ENCODE measurements at regions not wholly inside any gene's neighbourhood (a gene's known extent, or its start where the extent isn't known, plus 50 kb on each side); places are given as distances from the start of the nearest gene placed in this dataset.

DNA sequence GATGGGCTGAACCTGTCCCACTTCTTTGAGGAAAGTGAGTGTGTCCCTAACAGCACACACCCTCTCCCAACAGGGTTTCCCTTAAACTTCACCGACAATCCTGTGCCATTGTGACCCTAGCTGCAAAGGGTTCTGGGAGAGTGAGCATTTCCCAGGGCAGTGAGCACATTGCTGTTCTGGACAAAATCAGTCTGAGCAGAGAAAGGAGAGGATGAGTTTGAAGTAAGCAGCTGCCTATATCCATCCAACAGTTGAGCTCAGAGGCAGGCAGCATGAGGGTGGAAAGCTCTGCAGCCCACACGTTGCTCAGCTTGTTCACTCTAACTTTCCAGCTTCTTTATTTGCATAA, 296.5 kb upstream of the MAF start:
- intact Hi-C loops (cut with DNase I) = no loop called here
- Histone ChIP-seq H3K27ac (no peak overlapping the region), H3K27me3 (ENCODE audit: insufficient read depth in 3 of 3, low read length in 2 of 3) (no peaks in the 10 kb centered on the region), H3K9me3 (no peaks in the 10 kb centered on the region), H3K36me3 (ENCODE audit: insufficient read depth in 1 of 2, low read depth in 1 of 2) (no peaks in the 10 kb centered on the region), H3K4me3 (no peak overlapping the region), H3K4me1 (no peaks in the 10 kb centered on the region)
- 39 to 52% (median 48%) methylated on average over 2 of the region's 2 CpGs for WGBS, 3 donors
- ATAC-seq (no peak), DNase-seq (no peak)
- TF ChIP-seq, protein P1, sequence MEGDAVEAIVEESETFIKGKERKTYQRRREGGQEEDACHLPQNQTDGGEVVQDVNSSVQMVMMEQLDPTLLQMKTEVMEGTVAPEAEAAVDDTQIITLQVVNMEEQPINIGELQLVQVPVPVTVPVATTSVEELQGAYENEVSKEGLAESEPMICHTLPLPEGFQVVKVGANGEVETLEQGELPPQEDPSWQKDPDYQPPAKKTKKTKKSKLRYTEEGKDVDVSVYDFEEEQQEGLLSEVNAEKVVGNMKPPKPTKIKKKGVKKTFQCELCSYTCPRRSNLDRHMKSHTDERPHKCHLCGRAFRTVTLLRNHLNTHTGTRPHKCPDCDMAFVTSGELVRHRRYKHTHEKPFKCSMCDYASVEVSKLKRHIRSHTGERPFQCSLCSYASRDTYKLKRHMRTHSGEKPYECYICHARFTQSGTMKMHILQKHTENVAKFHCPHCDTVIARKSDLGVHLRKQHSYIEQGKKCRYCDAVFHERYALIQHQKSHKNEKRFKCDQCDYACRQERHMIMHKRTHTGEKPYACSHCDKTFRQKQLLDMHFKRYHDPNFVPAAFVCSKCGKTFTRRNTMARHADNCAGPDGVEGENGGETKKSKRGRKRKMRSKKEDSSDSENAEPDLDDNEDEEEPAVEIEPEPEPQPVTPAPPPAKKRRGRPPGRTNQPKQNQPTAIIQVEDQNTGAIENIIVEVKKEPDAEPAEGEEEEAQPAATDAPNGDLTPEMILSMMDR (IDR thresholded peaks at IDR 0.05) = no peak

DNA sequence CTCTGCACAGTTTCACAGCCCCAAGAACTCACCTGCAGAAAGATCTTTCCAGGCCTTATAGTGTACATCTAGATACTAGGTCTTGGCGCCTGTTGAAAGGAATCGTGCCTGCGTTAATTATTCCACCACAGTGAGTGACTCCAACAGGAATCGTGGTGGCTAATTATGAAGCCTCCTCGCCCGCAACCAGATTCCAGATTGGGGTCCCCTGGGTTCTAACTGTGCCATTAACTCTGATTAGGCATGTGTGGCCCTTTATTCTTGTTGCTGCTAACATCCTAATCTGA, 295.3 kb upstream of the MAF start:
- intact Hi-C loops (cut with DNase I) = no loop called here
- TF ChIP-seq, protein P1 (IDR thresholded peaks at IDR 0.05) = no peak
- Histone ChIP-seq H3K36me3 (ENCODE audit: insufficient read depth in 1 of 2, low read depth in 1 of 2) (no peaks in the 10 kb centered on the region), H3K27ac (no peak overlapping the region), H3K9me3 (no peaks in the 10 kb centered on the region), H3K4me3 (no peak overlapping the region), H3K4me1 (no peaks in the 10 kb centered on the region), H3K27me3 (ENCODE audit: insufficient read depth in 3 of 3, low read length in 2 of 3) (no peaks in the 10 kb centered on the region)
- WGBS, 3 donors = 67 to 74% (median 69%) methylated on average over 6 of the region's 6 CpGs
- ATAC-seq (no peak), DNase-seq (no peak)

DNA sequence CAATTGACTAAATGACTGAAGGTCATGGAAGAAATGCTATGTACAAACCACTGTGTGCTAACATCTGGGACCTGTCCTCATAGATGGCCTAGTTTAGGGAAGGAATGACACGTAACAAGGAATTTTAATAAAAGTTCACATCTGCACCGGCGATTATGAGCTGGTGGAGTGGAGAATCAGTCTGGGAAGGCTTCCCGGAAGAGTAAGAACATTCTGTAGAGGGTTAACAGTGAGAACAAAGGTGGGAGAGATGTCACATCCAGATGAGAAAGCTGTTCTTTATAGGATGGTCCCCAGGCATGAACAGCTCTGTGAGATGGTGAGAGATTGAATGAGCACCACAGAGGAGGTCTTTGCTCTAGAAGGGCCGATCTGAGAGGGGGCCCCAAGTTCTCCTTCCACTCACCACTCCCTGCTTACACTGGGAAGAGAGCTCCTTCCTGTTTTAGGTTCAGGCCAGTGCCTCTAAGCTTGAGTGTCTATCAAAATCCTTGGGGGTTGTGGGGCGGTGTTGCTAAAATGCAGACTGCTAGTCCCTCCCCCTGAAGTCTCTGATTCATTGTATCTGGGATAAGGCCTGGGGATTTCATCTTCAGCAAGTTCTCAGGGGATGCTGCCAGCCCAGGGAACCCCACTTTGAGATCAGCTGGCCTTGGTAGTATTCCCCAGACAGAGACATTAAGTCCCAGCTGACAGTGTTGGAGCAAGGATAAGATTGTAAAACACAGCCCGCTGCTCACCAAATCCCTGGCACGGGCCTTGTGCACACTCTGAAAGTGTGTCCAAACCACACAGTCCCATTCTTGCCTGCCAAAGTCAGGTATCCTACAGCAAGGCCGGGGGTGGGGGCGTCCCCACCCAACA, 294.7 kb upstream of the MAF start:
- TF ChIP-seq, protein P1 (IDR thresholded peaks at IDR 0.05) = no peak
- Histone ChIP-seq H3K27ac (no peak overlapping the region), H3K36me3 (ENCODE audit: insufficient read depth in 1 of 2, low read depth in 1 of 2) (no peaks in the 10 kb centered on the region), H3K27me3 (ENCODE audit: insufficient read depth in 3 of 3, low read length in 2 of 3) (no peaks in the 10 kb centered on the region), H3K4me1 (no peaks in the 10 kb centered on the region), H3K9me3 (no peaks in the 10 kb centered on the region), H3K4me3 (no peak overlapping the region)
- ATAC-seq (no peak), DNase-seq (no peak)
- intact Hi-C loops (cut with DNase I) = no loop called here
- 79 to 87% (median 83%) methylated on average over 10 of the region's 10 CpGs for WGBS, 3 donors

DNA sequence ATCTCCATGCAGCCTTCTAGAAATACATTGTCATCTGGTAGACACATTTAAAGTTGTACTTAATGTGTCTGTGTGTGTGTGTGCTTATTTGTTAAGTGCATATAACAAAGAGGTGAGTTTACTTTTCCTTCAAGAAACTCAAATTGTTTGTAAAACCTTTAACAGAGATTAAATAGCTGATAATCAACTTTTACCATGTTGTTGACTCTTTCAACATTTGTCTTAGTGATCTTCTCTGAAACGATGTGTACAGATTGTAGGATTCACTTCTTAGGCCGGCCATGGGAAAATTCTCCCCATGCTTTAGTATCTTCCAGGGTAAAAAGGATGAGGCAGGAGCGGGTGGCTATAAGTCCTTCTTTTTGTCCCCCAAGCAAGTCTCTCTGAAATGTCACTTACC, 292.9 kb upstream of the MAF start:
- DNase-seq (no peak), ATAC-seq (no peak)
- H3K27ac ChIP-seq = no peak overlapping the region
- intact Hi-C loops (cut with DNase I) = no loop called here
- TF ChIP-seq, protein P1 (IDR thresholded peaks at IDR 0.05) = no peak
- no peaks in the 10 kb centered on the region for H3K36me3 ChIP-seq (ENCODE audit: insufficient read depth in 1 of 2, low read depth in 1 of 2)
- 93 to 95% (median 93%) methylated on average over 3 of the region's 3 CpGs for WGBS, 3 donors
- H3K27me3 ChIP-seq (ENCODE audit: insufficient read depth in 3 of 3, low read length in 2 of 3) = no peaks in the 10 kb centered on the region
- H3K9me3 ChIP-seq = no peaks in the 10 kb centered on the region
- no peak overlapping the region for H3K4me3 ChIP-seq
- H3K4me1 ChIP-seq = no peaks in the 10 kb centered on the region

DNA sequence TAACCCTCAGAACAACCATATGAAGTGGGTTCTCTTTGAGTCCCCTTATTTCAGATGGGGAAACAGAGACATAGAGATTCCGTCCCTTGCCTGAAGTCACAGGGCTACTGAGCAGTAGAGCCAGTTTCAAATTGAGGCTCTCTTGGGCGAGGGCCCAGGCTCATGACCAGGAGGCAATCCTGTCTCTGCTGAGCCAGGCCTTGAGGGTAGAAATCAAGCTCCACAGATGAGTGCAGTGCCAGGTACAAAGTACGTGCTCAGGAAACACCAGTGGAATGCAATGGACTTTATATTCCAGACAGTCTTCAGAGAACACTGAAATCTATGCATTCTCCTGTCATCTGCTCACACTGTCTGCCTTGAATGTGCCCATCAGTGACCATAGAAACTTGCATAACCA, 291.7 kb upstream of the MAF start:
- Histone ChIP-seq H3K4me1 (no peaks in the 10 kb centered on the region), H3K4me3 (no peak overlapping the region), H3K27ac (no peak overlapping the region), H3K36me3 (ENCODE audit: insufficient read depth in 1 of 2, low read depth in 1 of 2) (no peaks in the 10 kb centered on the region), H3K9me3 (no peaks in the 10 kb centered on the region), H3K27me3 (ENCODE audit: insufficient read depth in 3 of 3, low read length in 2 of 3) (no peaks in the 10 kb centered on the region)
- WGBS, 3 donors = 93 to 95% (median 95%) methylated on average over 3 of the region's 3 CpGs
- TF ChIP-seq, protein P1 (IDR thresholded peaks at IDR 0.05) = no peak
- DNase-seq (no peak), ATAC-seq (no peak)
- intact Hi-C loops (cut with DNase I) = no loop called here
